ENCODE measurements at regions not wholly inside any gene's neighbourhood (a gene's known extent, or its start where the extent isn't known, plus 50 kb on each side); places are given as distances from the start of the nearest gene placed in this dataset.

DNA sequence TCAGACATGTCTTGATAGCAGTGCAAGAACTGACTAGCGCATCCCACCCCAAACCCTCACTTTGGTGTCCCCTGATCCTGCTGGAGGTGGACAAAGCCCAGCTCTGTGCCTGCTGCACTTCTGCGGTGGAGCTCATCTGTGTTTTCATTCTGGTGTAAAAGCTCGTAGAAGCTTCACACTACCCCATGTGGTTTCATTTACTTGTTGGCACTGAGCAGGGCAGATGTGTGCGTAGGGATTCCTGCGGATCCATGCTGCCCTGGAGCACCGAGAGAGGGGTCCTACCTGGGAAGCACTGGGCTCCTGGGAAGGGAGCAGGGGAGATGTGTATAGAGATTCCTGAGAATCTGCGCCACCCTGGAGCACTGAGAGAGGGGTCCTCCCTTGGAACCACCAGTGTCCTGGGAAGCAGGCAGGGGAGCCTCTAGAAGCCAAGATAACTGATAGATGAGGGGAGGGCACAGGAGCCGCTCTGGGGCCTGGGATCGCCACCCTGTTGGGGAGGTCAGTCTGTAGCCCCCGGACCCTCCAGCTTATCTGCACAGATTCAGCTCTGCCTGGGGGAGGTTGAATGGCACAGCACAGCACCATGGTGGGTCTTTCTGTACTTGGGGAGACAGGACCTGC is 106.9 kb upstream of the OTOS start:
- no peak for DNase-seq (ENCODE audit: low read depth, low spot score)
- Histone ChIP-seq H3K4me1 (ENCODE audit: control insufficient read depth, insufficient read depth, low read length) (no peaks in the 10 kb centered on the region), H4K20me1 (ENCODE audit: control insufficient read depth, insufficient read depth) (no peaks in the 10 kb centered on the region), H3K36me3 (ENCODE audit: control insufficient read depth in 2 of 2, insufficient read depth in 2 of 2, low read length in 1 of 2) (no peaks in the 10 kb centered on the region), H3K79me2 (ENCODE audit: control insufficient read depth, insufficient read depth, low read length) (no peaks in the 10 kb centered on the region), H3K27me3 (replicated peaks in 1 of 2; ENCODE audit: control insufficient read depth in 2 of 2, insufficient read depth in 2 of 2, low read length in 1 of 2) (no peaks in the 10 kb centered on the region), H3K9me3 (replicated peaks; ENCODE audit: control insufficient read depth, insufficient read depth, low read length) (no peaks in the 10 kb centered on the region), H3K9ac (ENCODE audit: control insufficient read depth, insufficient read depth, low read length) (no peak overlapping the region), H3K27ac (ENCODE audit: control insufficient read depth, insufficient read depth) (no peak overlapping the region), H2AFZ (ENCODE audit: control insufficient read depth, low read depth, low read length) (no peak overlapping the region), H3K4me3 (no peak overlapping the region), H3K4me2 (ENCODE audit: control insufficient read depth, insufficient read depth) (no peak overlapping the region)
- in situ Hi-C loops (cut with MboI) (no loop called here), intact Hi-C loops (cut with micrococcal nuclease; ENCODE audit: unreplicated experiment) (no loop called here)
- WGBS (ENCODE audit: insufficient coverage, insufficient replicate concordance, low lambda C conversion rate, missing lambda C conversion rate), result 32% methylated on average over 10 of the region's 10 CpGs
- ChIA-PET CTCF (no interaction called here), POLR2A (no interaction called here), SMC1A (ENCODE audit: uncharacterized antibody, unreplicated experiment) (no interaction called here), RAD21 (ENCODE audit: unreplicated experiment) (no interaction called here)
- ATAC-seq, result no peak
- no TSS peak for BruUV-seq (replicated peaks)
- TF ChIP-seq FOS (IDR thresholded peaks at IDR 0.05; ENCODE audit: borderline replicate concordance, extremely low read depth, insufficient read length), result no peak
- TF ChIP-seq, protein P1, sequence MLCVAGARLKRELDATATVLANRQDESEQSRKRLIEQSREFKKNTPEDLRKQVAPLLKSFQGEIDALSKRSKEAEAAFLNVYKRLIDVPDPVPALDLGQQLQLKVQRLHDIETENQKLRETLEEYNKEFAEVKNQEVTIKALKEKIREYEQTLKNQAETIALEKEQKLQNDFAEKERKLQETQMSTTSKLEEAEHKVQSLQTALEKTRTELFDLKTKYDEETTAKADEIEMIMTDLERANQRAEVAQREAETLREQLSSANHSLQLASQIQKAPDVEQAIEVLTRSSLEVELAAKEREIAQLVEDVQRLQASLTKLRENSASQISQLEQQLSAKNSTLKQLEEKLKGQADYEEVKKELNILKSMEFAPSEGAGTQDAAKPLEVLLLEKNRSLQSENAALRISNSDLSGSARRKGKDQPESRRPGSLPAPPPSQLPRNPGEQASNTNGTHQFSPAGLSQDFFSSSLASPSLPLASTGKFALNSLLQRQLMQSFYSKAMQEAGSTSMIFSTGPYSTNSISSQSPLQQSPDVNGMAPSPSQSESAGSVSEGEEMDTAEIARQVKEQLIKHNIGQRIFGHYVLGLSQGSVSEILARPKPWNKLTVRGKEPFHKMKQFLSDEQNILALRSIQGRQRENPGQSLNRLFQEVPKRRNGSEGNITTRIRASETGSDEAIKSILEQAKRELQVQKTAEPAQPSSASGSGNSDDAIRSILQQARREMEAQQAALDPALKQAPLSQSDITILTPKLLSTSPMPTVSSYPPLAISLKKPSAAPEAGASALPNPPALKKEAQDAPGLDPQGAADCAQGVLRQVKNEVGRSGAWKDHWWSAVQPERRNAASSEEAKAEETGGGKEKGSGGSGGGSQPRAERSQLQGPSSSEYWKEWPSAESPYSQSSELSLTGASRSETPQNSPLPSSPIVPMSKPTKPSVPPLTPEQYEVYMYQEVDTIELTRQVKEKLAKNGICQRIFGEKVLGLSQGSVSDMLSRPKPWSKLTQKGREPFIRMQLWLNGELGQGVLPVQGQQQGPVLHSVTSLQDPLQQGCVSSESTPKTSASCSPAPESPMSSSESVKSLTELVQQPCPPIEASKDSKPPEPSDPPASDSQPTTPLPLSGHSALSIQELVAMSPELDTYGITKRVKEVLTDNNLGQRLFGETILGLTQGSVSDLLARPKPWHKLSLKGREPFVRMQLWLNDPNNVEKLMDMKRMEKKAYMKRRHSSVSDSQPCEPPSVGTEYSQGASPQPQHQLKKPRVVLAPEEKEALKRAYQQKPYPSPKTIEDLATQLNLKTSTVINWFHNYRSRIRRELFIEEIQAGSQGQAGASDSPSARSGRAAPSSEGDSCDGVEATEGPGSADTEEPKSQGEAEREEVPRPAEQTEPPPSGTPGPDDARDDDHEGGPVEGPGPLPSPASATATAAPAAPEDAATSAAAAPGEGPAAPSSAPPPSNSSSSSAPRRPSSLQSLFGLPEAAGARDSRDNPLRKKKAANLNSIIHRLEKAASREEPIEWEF (IDR thresholded peaks at IDR 0.05; ENCODE audit: insufficient replicate concordance, low read depth, low read length), result no peak
- no peak for FAIRE-seq

Measured in GM12878 (cell line).